SK-N-SH (cell line): ENCODE measurements at regions not wholly inside any gene's neighbourhood (a gene's known extent, or its start where the extent isn't known, plus 50 kb on each side); places are given as distances from the start of the nearest gene placed in this dataset.
"Not testable (repeated sequence)": the region's sequence is repeated elsewhere in the genome, so short reads cannot be mapped to it uniquely, and the experiment has no call there.

Experiments used
- CTCF ChIA-PET: fragments of 300-600, 350-600 bp; formaldehyde crosslinking; extraction: SDS; loops from one replicate; lab custom pipeline; 2021; lab: Yijun Ruan, JAX
- POLR2A ChIA-PET: fragments of 350-600 bp; sonication (Branson Sonifier 250); formaldehyde crosslinking; extraction: SDS; loops from one replicate; lab custom pipeline; 2020; ENCODE audit warnings: antibody characterized with exemption, inconsistent platforms; lab: Yijun Ruan, JAX
- DNase-seq: peaks from one replicate; pipeline ENCODE4 v3.0.0; 2012
- H2AFZ ChIP-seq: fragments of 200-600 bp; sonication (generic); 2 replicates; pipeline ENCODE4 v1.8.1; 2016; ENCODE audit warnings: antibody characterized with exemption, mild to moderate bottlenecking, low read depth
- H3F3A ChIP-seq: fragments of 200-600 bp; sonication (generic); replicated peaks from 2 replicates; pipeline ENCODE3; 2016; ENCODE audit warnings: antibody characterized with exemption, mild to moderate bottlenecking; ENCODE audit not compliant: insufficient read depth
- H3K27ac ChIP-seq, 2 experiments: fragments of 200-500 bp in 1 of 2; fragments of 200-600 bp in 1 of 2; sonication (Bioruptor generic) in 1 of 2; sonication (generic), shearing (Covaris generic) in 1 of 2; 2 replicates each; pipeline versions ENCODE4 v1.5.1 to v1.6.1; 2014 to 2016; ENCODE audit warnings: low read depth in 2 of 2, inconsistent platforms in 1 of 2, low read length in 1 of 2, mild to moderate bottlenecking in 1 of 2, mixed read lengths in 1 of 2
- H3K27me3 ChIP-seq: fragments of 200-600 bp; sonication (generic), shearing (Covaris generic); 2 replicates; pipeline ENCODE4 v1.6.1; 2016; ENCODE audit warnings: mixed run types; ENCODE audit not compliant: insufficient read depth
- H3K36me3 ChIP-seq, 2 experiments: fragments of 200-500 bp in 1 of 2; fragments of 200-600 bp in 1 of 2; sonication (Bioruptor generic) in 1 of 2; sonication (generic) in 1 of 2; replicated peaks in 1 of 2; 2 replicates each; pipeline versions ENCODE3 to v1.5.1; 2014 to 2016; ENCODE audit warnings: low read length in 1 of 2, mild to moderate bottlenecking in 1 of 2; ENCODE audit not compliant: insufficient read depth in 2 of 2, control insufficient read depth in 1 of 2
- H3K4me1 ChIP-seq, 2 experiments: fragments of 200-500 bp in 1 of 2; fragments of 200-600 bp in 1 of 2; sonication (Bioruptor generic) in 1 of 2; sonication (generic), shearing (Covaris generic) in 1 of 2; 2 replicates each; pipeline versions ENCODE4 v1.5.1 to v1.6.1; 2014 to 2016; ENCODE audit warnings: low read depth in 1 of 2, low read length in 1 of 2, mixed run types in 1 of 2; ENCODE audit not compliant: insufficient read depth in 2 of 2, control insufficient read depth in 1 of 2
- H3K4me2 ChIP-seq: fragments of 200-600 bp; sonication (generic), shearing (Covaris generic); 2 replicates; pipeline ENCODE4 v1.6.1; 2017; ENCODE audit warnings: mixed run types
- H3K4me3 ChIP-seq, 2 experiments: fragments of 200-500 bp in 1 of 2; fragments of 200-600 bp in 1 of 2; sonication (Bioruptor generic) in 1 of 2; sonication (generic), shearing (Covaris generic) in 1 of 2; 2 replicates each; pipeline versions ENCODE4 v1.5.1 to v1.8.1; 2014 to 2016; ENCODE audit warnings: low read depth in 2 of 2, inconsistent platforms in 1 of 2, low read length in 1 of 2, mild to moderate bottlenecking in 1 of 2, mixed read lengths in 1 of 2, moderate library complexity in 1 of 2
- H3K79me2 ChIP-seq: fragments of 200-600 bp; sonication (generic); 2 replicates; pipeline ENCODE4 v1.8.1; 2017; ENCODE audit warnings: mild to moderate bottlenecking; ENCODE audit not compliant: insufficient read depth
- H3K9ac ChIP-seq: fragments of 200-600 bp; sonication (generic); 2 replicates; pipeline ENCODE4 v1.6.1; 2017; ENCODE audit warnings: mixed run types
- H3K9me2 ChIP-seq: fragments of 200-600 bp; sonication (generic); 2 replicates; pipeline ENCODE4 v1.6.1; 2017; ENCODE audit warnings: mixed run types
- H3K9me3 ChIP-seq: fragments of 200-600 bp; sonication (generic); 2 replicates; pipeline ENCODE4 v1.6.1; 2017; ENCODE audit warnings: mixed run types, mild to moderate bottlenecking, moderate library complexity
- H4K20me1 ChIP-seq: fragments of 200-600 bp; sonication (generic); 2 replicates; pipeline ENCODE4 v1.6.1; 2017; ENCODE audit warnings: mild to moderate bottlenecking, mixed run types; ENCODE audit not compliant: insufficient read depth
- CHD2 ChIP-seq: fragments of 150-350 bp; IDR thresholded peaks from 2 replicates; pipeline ENCODE4 v1.6.1; 2018; ENCODE audit warnings: low read length; ENCODE audit not compliant: partially characterized antibody
- ELF1 ChIP-seq: IDR thresholded peaks from 2 replicates; pipeline ENCODE4 v1.4.0; 2012
- EP300 ChIP-seq, 2 experiments: IDR thresholded peaks; 2 replicates each; pipeline versions ENCODE4 v1.4.0 to v1.6.1; 2012; ENCODE audit warnings: borderline replicate concordance in 1 of 2, low read depth in 1 of 2, low read length in 1 of 2
- FOSL2 ChIP-seq: IDR thresholded peaks from 2 replicates; pipeline ENCODE4 v1.4.0; 2012; ENCODE audit warnings: low read depth, mild to moderate bottlenecking, moderate library complexity, borderline replicate concordance
- FOXJ3 ChIP-seq: sonication (generic); formaldehyde crosslinking; IDR thresholded peaks from 2 replicates; pipeline ENCODE4 v1.5.1; 2020; ENCODE audit warnings: mild to moderate bottlenecking, missing genetic modification reagents
- FOXM1 ChIP-seq: IDR thresholded peaks from 2 replicates; pipeline ENCODE4 v1.4.0; 2012; ENCODE audit warnings: low read depth, mild to moderate bottlenecking
- GATA2 ChIP-seq: sonication (generic); formaldehyde crosslinking; IDR thresholded peaks from 2 replicates; pipeline ENCODE4 v1.5.0; 2020; ENCODE audit warnings: mild to moderate bottlenecking, missing genetic modification reagents
- JUND ChIP-seq: IDR thresholded peaks from 2 replicates; pipeline ENCODE4 v1.4.0; 2012
- MEF2A ChIP-seq: IDR thresholded peaks from 2 replicates; pipeline ENCODE4 v1.4.0; 2012; ENCODE audit warnings: low read depth, borderline replicate concordance
- NFIC ChIP-seq: IDR thresholded peaks from 2 replicates; pipeline ENCODE4 v1.4.0; 2012; ENCODE audit warnings: borderline replicate concordance
- RCOR1 ChIP-seq: fragments of 150-350 bp; IDR thresholded peaks from 2 replicates; pipeline ENCODE4 v1.6.1; 2017; ENCODE audit warnings: antibody characterized with exemption, low read length
- SIN3A ChIP-seq: IDR thresholded peaks from 2 replicates; pipeline ENCODE4 v1.6.1; 2012; ENCODE audit warnings: low read depth, mild to moderate bottlenecking, low read length, moderate library complexity, borderline replicate concordance
- SMC3 ChIP-seq: IDR thresholded peaks from 2 replicates; pipeline ENCODE4 v1.6.1; 2012; ENCODE audit warnings: low read depth, low read length, improper control_type of control experiment
- WGBS: methylation state at CpG from one replicate; pipeline ENCODE4 v1.1.6; 2017; ENCODE audit warnings: low lambda C conversion rate; 5-methylcytosine and 5-hydroxymethylcytosine counted together
- TF ChIP-seq, protein P1 (sequence below): fragments of 150-350 bp; IDR thresholded peaks from 2 replicates; pipeline ENCODE4 v1.6.1; 2016; ENCODE audit warnings: mild to moderate bottlenecking, low read depth, low read length
- TF ChIP-seq, protein P2 (sequence below): fragments of 150-350 bp; IDR thresholded peaks from 2 replicates; pipeline ENCODE4 v1.6.1; 2017; ENCODE audit warnings: antibody characterized with exemption, low read length, low read depth, borderline replicate concordance
- TF ChIP-seq, protein P3 (sequence below): IDR thresholded peaks from 2 replicates; pipeline ENCODE4; 2012

DNA sequence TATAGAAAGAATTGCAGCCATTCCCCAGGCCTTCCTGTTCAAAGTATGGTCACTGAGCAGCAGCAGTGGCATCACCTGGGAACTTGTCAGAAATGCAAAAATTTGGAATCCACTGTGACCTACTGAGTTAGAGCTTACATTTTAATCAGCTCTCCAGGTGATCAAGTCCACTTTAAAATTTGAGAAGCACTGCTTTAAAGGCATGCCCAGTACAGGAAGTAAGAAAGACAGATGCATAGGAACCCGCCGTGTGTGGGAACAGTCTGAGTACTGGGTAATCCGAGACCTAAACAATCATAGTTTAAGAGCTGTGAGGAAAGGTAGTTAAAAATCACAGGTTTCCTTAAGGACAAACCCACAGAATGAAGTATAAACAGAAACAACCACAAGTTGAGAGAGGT, 462.4 kb downstream of the RAB38 start:
- TF ChIP-seq MEF2A (no peak), CHD2 (no peak), NFIC (no peak), FOXM1 (no peak), EP300 (IDR thresholded peaks at IDR 0.05; ENCODE audit: borderline replicate concordance in 1 of 2, low read depth in 1 of 2, low read length in 1 of 2) (no peak), RCOR1 (no peak), GATA2 (CRISPR knock-in tag) (no peak), ELF1 (no peak), FOSL2 (no peak), FOXJ3 (CRISPR knock-in tag) (no peak), JUND (no peak), SMC3 (no peak), SIN3A (no peak)
- TF ChIP-seq, protein P1, sequence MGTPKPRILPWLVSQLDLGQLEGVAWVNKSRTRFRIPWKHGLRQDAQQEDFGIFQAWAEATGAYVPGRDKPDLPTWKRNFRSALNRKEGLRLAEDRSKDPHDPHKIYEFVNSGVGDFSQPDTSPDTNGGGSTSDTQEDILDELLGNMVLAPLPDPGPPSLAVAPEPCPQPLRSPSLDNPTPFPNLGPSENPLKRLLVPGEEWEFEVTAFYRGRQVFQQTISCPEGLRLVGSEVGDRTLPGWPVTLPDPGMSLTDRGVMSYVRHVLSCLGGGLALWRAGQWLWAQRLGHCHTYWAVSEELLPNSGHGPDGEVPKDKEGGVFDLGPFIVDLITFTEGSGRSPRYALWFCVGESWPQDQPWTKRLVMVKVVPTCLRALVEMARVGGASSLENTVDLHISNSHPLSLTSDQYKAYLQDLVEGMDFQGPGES: no peak
- TF ChIP-seq, protein P2, sequence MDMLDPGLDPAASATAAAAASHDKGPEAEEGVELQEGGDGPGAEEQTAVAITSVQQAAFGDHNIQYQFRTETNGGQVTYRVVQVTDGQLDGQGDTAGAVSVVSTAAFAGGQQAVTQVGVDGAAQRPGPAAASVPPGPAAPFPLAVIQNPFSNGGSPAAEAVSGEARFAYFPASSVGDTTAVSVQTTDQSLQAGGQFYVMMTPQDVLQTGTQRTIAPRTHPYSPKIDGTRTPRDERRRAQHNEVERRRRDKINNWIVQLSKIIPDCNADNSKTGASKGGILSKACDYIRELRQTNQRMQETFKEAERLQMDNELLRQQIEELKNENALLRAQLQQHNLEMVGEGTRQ: no peak
- TF ChIP-seq, protein P3, sequence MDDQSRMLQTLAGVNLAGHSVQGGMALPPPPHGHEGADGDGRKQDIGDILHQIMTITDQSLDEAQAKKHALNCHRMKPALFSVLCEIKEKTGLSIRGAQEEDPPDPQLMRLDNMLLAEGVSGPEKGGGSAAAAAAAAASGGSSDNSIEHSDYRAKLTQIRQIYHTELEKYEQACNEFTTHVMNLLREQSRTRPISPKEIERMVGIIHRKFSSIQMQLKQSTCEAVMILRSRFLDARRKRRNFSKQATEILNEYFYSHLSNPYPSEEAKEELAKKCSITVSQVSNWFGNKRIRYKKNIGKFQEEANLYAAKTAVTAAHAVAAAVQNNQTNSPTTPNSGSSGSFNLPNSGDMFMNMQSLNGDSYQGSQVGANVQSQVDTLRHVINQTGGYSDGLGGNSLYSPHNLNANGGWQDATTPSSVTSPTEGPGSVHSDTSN: no peak
- TF ChIP-seq, all 33 proteins: peak for 0
- POLR2A ChIA-PET: no interaction called here
- Histone ChIP-seq H3F3A (no peaks in the 10 kb centered on the region), H3K36me3 (no peaks in the 10 kb centered on the region), H3K9me2 (no peaks in the 10 kb centered on the region), H3K79me2 (no peaks in the 10 kb centered on the region), H3K9me3 (no peaks in the 10 kb centered on the region), H3K27ac (no peak overlapping the region), H3K27me3 (no peaks in the 10 kb centered on the region; the same call in 1 of the 2 replicates), H3K4me3 (no peak overlapping the region), H4K20me1 (no peaks in the 10 kb centered on the region), H3K4me1 (no peaks in the 10 kb centered on the region), H3K9ac (no peak overlapping the region), H3K4me2 (no peak overlapping the region), H2AFZ (no peak overlapping the region)
- DNase-seq: no peak
- 0% methylated on average over 3 of the region's 3 CpGs for WGBS
- CTCF ChIA-PET: interaction anchor here (0.6 to 1.3 kb wide), 3 partner anchors 9 to 44 kb away, joined by 3 to 5 read pairs (median 4); no protein-coding TSS in a partner anchor

DNA sequence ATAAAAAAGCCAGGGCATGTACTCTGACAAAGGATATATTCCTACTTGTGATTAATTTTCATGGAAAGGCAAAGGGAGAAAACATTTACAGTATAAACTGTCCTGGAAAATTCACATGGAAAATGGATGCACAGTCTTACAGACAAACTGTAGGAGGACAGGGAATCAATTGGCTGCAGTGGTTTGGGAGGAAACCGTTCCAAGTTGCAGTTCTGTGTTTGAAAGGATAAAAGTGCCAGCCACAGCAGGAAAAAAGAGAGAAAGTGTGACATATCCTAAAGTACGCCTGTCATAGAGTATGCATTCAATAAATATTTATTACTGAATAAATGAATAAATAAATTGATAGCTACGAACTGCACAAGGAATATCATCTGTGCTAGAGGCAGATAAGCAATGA, 462.9 kb downstream of the RAB38 start:
- CTCF ChIA-PET: interaction anchor here (1.0 to 1.3 kb wide), 2 partner anchors 9 to 11 kb away, joined by 5 read pairs; no protein-coding TSS in a partner anchor
- Histone ChIP-seq H3K27ac (no peak overlapping the region), H3K9me3 (no peaks in the 10 kb centered on the region)

DNA sequence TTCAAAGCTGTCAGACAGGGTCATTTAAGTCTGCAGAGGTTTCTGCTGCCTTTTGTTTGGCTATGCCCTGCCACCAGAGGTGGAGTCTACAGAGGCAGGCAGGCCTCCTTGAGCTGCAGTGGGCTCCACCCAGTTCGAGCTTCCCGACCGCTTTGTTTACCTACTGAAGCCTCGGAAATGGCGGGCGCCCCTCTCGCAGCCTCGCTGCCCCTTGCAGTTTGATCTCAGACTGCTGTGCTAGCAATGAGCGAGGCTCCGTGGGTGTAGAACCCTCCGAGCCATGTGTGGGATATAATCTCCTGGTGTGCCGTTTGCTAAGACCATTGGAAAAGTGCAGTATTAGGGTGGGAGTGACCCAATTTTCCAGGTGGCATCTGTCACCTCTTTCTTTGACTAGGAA, 471.7 kb downstream of the RAB38 start:
- not testable (repeated sequence) for H3K4me1 ChIP-seq

More for the DNA sequence above, 462.9 kb downstream of the RAB38 start:
- no peak overlapping the region for H3K9ac ChIP-seq
- no peaks in the 10 kb centered on the region for H3K4me1 ChIP-seq
- POLR2A ChIA-PET: no interaction called here
- TF ChIP-seq FOSL2: no peak
- no peaks in the 10 kb centered on the region for H3K36me3 ChIP-seq
- H3K9me2 ChIP-seq: no peaks in the 10 kb centered on the region
- no peak overlapping the region for H3K4me3 ChIP-seq
- H2AFZ ChIP-seq: no peak overlapping the region
- no peak overlapping the region for H3K4me2 ChIP-seq
- WGBS: 2% methylated on average over 3 of the region's 3 CpGs
- H3K79me2 ChIP-seq: no peaks in the 10 kb centered on the region
- DNase-seq: no peak
- H3K27me3 ChIP-seq: no peaks in the 10 kb centered on the region; the same call in 1 of the 2 replicates
- no peaks in the 10 kb centered on the region for H4K20me1 ChIP-seq
- no peaks in the 10 kb centered on the region for H3F3A ChIP-seq

More for the DNA sequence above, 471.7 kb downstream of the RAB38 start:
- H3K9me2 ChIP-seq, H3K27me3 ChIP-seq, H3K4me3 ChIP-seq, H4K20me1 ChIP-seq, H3K79me2 ChIP-seq, H3K27ac ChIP-seq, H2AFZ ChIP-seq, H3K9ac ChIP-seq, H3F3A ChIP-seq, H3K4me2 ChIP-seq, H3K9me3 ChIP-seq, H3K36me3 ChIP-seq, DNase-seq, POLR2A ChIA-PET: not testable (repeated sequence)
- WGBS: 33% methylated on average over 10 of the region's 12 CpGs
- CTCF ChIA-PET: interaction anchor here (1.8 kb wide), 1 partner anchor 20 kb away, joined by 4 read pairs; no protein-coding TSS in a partner anchor
